WTC11 (cell line): ENCODE measurements at regions not wholly inside any gene's neighbourhood (a gene's known extent, or its start where the extent isn't known, plus 50 kb on each side); places are given as distances from the start of the nearest gene placed in this dataset.

ENCODE experiments used
- CREB1 ChIP-seq: sonication (generic); formaldehyde crosslinking; IDR thresholded peaks from 2 replicates; pipeline ENCODE4 v1.8.0; 2023; ENCODE audit warnings: mild to moderate bottlenecking, missing genetic modification reagents
- ESRRA ChIP-seq: sonication (generic); formaldehyde crosslinking; IDR thresholded peaks from 2 replicates; pipeline ENCODE4 v1.8.1; 2022; ENCODE audit warnings: mild to moderate bottlenecking, missing genetic modification reagents, borderline replicate concordance
- IRF2 ChIP-seq: sonication (generic); formaldehyde crosslinking; IDR thresholded peaks from 2 replicates; pipeline ENCODE4 v1.8.0; 2022; ENCODE audit warnings: low read depth, missing genetic modification reagents, borderline replicate concordance
- NR1H2 ChIP-seq: sonication (generic); formaldehyde crosslinking; IDR thresholded peaks from 2 replicates; pipeline ENCODE4 v1.9.0; 2021; ENCODE audit warnings: mild to moderate bottlenecking, moderate library complexity, missing genetic modification reagents
- RORB ChIP-seq: fragments of 250-450 bp; sonication (Bioruptor Pico); IDR thresholded peaks from 2 replicates; pipeline ENCODE4 v1.9.0; 2021; ENCODE audit warnings: mild to moderate bottlenecking
- TF ChIP-seq, protein P1 (sequence below): sonication (generic); formaldehyde crosslinking; IDR thresholded peaks from 2 replicates; pipeline ENCODE4 v1.8.1; 2023; ENCODE audit warnings: mild to moderate bottlenecking, missing genetic modification reagents
- TF ChIP-seq, protein P2 (sequence below): sonication (generic); formaldehyde crosslinking; IDR thresholded peaks from 2 replicates; pipeline ENCODE4 v1.8.0; 2022; ENCODE audit warnings: mild to moderate bottlenecking, missing genetic modification reagents
- TF ChIP-seq, protein P3 (sequence below): sonication (generic); formaldehyde crosslinking; IDR thresholded peaks from 2 replicates; pipeline ENCODE4 v1.8.0; 2022; ENCODE audit warnings: mild to moderate bottlenecking, missing genetic modification reagents
- TF ChIP-seq, protein P4 (sequence below): fragments of 200-600 bp; IDR thresholded peaks from 2 replicates; pipeline ENCODE4 v1.8.0; 2022; ENCODE audit warnings: antibody characterized with exemption
- TF ChIP-seq, protein P5 (sequence below): sonication (generic); formaldehyde crosslinking; IDR thresholded peaks from 2 replicates; pipeline ENCODE4 v1.8.1; 2023; ENCODE audit warnings: mild to moderate bottlenecking, missing genetic modification reagents
- TF ChIP-seq, protein P6 (sequence below): sonication (generic); formaldehyde crosslinking; IDR thresholded peaks from 2 replicates; pipeline ENCODE4 v1.8.1; 2023; ENCODE audit warnings: mild to moderate bottlenecking, missing genetic modification reagents, moderate library complexity
- TF ChIP-seq, protein P7 (sequence below): sonication (generic); formaldehyde crosslinking; IDR thresholded peaks from 2 replicates; pipeline ENCODE4 v1.8.0; 2022; ENCODE audit warnings: mild to moderate bottlenecking, missing genetic modification reagents

DNA sequence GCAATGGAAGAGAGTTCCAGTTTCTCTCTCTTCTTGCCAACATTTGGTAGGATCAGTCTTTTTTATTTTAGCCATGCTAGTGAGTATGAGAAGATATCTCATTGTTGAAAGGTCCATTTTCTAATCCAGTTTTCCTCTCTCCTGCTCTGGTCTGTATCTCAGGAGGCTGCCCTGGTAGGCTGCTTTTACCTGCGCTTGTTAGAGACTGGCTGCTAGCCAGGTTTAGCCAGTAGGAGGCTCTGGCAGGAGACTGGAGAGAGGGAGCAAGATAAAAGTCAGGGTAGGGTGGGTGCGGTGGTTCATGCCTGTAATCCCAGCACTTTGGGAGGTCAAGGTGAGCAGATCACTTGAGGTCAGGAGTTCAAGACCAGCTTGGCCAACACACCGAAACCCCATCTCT lies 68.6 kb upstream of the FOXP4 start:
- TF ChIP-seq ESRRA (CRISPR knock-in tag) (no peak), NR1H2 (CRISPR knock-in tag) (no peak), RORB (CRISPR knock-in tag) (no peak), IRF2 (CRISPR knock-in tag) (no peak), CREB1 (CRISPR knock-in tag) (no peak)
- TF ChIP-seq, protein P1, sequence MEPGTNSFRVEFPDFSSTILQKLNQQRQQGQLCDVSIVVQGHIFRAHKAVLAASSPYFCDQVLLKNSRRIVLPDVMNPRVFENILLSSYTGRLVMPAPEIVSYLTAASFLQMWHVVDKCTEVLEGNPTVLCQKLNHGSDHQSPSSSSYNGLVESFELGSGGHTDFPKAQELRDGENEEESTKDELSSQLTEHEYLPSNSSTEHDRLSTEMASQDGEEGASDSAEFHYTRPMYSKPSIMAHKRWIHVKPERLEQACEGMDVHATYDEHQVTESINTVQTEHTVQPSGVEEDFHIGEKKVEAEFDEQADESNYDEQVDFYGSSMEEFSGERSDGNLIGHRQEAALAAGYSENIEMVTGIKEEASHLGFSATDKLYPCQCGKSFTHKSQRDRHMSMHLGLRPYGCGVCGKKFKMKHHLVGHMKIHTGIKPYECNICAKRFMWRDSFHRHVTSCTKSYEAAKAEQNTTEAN (CRISPR knock-in tag), result no peak
- TF ChIP-seq, protein P2, sequence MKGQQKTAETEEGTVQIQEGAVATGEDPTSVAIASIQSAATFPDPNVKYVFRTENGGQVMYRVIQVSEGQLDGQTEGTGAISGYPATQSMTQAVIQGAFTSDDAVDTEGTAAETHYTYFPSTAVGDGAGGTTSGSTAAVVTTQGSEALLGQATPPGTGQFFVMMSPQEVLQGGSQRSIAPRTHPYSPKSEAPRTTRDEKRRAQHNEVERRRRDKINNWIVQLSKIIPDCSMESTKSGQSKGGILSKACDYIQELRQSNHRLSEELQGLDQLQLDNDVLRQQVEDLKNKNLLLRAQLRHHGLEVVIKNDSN, result no peak
- TF ChIP-seq, protein P3, sequence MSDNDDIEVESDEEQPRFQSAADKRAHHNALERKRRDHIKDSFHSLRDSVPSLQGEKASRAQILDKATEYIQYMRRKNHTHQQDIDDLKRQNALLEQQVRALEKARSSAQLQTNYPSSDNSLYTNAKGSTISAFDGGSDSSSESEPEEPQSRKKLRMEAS, result no peak
- TF ChIP-seq, protein P4, sequence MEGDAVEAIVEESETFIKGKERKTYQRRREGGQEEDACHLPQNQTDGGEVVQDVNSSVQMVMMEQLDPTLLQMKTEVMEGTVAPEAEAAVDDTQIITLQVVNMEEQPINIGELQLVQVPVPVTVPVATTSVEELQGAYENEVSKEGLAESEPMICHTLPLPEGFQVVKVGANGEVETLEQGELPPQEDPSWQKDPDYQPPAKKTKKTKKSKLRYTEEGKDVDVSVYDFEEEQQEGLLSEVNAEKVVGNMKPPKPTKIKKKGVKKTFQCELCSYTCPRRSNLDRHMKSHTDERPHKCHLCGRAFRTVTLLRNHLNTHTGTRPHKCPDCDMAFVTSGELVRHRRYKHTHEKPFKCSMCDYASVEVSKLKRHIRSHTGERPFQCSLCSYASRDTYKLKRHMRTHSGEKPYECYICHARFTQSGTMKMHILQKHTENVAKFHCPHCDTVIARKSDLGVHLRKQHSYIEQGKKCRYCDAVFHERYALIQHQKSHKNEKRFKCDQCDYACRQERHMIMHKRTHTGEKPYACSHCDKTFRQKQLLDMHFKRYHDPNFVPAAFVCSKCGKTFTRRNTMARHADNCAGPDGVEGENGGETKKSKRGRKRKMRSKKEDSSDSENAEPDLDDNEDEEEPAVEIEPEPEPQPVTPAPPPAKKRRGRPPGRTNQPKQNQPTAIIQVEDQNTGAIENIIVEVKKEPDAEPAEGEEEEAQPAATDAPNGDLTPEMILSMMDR, result no peak
- TF ChIP-seq, protein P5, sequence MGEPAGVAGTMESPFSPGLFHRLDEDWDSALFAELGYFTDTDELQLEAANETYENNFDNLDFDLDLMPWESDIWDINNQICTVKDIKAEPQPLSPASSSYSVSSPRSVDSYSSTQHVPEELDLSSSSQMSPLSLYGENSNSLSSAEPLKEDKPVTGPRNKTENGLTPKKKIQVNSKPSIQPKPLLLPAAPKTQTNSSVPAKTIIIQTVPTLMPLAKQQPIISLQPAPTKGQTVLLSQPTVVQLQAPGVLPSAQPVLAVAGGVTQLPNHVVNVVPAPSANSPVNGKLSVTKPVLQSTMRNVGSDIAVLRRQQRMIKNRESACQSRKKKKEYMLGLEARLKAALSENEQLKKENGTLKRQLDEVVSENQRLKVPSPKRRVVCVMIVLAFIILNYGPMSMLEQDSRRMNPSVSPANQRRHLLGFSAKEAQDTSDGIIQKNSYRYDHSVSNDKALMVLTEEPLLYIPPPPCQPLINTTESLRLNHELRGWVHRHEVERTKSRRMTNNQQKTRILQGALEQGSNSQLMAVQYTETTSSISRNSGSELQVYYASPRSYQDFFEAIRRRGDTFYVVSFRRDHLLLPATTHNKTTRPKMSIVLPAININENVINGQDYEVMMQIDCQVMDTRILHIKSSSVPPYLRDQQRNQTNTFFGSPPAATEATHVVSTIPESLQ (CRISPR knock-in tag), result no peak
- TF ChIP-seq, protein P6, sequence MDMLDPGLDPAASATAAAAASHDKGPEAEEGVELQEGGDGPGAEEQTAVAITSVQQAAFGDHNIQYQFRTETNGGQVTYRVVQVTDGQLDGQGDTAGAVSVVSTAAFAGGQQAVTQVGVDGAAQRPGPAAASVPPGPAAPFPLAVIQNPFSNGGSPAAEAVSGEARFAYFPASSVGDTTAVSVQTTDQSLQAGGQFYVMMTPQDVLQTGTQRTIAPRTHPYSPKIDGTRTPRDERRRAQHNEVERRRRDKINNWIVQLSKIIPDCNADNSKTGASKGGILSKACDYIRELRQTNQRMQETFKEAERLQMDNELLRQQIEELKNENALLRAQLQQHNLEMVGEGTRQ, result no peak
- TF ChIP-seq, protein P7, sequence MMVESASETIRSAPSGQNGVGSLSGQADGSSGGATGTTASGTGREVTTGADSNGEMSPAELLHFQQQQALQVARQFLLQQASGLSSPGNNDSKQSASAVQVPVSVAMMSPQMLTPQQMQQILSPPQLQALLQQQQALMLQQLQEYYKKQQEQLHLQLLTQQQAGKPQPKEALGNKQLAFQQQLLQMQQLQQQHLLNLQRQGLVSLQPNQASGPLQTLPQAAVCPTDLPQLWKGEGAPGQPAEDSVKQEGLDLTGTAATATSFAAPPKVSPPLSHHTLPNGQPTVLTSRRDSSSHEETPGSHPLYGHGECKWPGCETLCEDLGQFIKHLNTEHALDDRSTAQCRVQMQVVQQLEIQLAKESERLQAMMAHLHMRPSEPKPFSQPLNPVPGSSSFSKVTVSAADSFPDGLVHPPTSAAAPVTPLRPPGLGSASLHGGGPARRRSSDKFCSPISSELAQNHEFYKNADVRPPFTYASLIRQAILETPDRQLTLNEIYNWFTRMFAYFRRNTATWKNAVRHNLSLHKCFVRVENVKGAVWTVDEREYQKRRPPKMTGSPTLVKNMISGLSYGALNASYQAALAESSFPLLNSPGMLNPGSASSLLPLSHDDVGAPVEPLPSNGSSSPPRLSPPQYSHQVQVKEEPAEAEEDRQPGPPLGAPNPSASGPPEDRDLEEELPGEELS (CRISPR knock-in tag), result no peak
